ENCODE measurements at regions not wholly inside any gene's neighbourhood (a gene's known extent, or its start where the extent isn't known, plus 50 kb on each side); places are given as distances from the start of the nearest gene placed in this dataset.
A peak's percentile ranks its signal among the peaks of the same experiment; 100 is the strongest.

DNA sequence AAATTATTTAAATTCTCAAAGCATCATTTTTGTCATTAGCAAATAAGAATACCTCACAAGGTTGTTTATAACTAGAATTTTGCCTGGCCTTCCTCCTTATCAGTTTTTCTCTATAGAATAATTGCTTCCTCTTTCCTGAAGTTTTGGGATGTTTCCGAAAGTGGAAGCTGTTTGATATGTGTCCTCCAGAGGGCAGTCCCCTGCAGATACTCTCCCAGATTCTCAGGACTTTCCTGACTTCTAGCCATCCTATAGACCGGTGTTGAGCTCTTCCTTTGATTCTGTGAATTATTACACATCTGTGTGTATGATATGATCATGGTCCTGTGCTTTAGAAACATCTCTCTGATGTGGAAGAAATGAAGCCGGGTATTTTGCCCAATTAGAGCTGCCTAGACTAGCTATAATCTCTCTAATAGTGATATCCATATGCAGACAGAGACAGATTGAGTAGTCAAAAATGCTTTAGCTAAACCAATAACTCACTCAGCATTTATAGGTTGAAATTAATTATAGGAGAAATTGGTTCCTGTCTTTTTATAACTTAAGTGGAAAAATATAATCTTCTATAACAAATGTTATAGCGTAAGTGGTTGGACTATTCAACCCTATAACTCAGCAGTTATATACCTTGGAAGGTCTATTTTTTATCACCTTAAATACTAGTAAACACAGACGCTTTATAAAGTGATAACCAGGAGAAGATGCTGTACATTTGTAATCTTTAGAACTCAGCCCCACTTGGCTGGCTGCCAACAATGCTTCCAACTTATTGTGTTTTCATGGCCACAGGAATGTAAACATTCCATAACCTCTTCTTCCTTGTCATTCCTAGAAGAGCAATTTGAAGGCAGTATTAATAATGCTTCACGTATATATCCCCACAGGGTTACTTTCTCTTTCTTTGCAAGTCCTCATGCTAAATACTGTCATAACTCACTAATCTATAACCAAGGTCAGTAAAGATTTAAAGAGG is 201.0 kb upstream of the RXFP2 start:
- TF ChIP-seq, protein P1, sequence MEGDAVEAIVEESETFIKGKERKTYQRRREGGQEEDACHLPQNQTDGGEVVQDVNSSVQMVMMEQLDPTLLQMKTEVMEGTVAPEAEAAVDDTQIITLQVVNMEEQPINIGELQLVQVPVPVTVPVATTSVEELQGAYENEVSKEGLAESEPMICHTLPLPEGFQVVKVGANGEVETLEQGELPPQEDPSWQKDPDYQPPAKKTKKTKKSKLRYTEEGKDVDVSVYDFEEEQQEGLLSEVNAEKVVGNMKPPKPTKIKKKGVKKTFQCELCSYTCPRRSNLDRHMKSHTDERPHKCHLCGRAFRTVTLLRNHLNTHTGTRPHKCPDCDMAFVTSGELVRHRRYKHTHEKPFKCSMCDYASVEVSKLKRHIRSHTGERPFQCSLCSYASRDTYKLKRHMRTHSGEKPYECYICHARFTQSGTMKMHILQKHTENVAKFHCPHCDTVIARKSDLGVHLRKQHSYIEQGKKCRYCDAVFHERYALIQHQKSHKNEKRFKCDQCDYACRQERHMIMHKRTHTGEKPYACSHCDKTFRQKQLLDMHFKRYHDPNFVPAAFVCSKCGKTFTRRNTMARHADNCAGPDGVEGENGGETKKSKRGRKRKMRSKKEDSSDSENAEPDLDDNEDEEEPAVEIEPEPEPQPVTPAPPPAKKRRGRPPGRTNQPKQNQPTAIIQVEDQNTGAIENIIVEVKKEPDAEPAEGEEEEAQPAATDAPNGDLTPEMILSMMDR (IDR thresholded peaks at IDR 0.05; ENCODE audit: low read depth, low read length, poor library complexity, severe bottlenecking) = peak; percentile 58
- no peak for TF ChIP-seq EZH2phosphoT487 (IDR thresholded peaks at IDR 0.05; ENCODE audit: borderline replicate concordance, low read length)
